A549 (cell line): ENCODE measurements at regions not wholly inside any gene's neighbourhood (a gene's known extent, or its start where the extent isn't known, plus 50 kb on each side); places are given as distances from the start of the nearest gene placed in this dataset.

Experiments
- RFX5 ChIP-seq: fragments of 450-650 bp; IDR thresholded peaks from 2 replicates; pipeline ENCODE4 v1.7.1; 2014; ENCODE audit warnings: antibody characterized with exemption, mild to moderate bottlenecking, moderate library complexity
- TF ChIP-seq, protein P1 (sequence below): fragments of >200 bp; sonication (Bioruptor Twin); formaldehyde crosslinking; IDR thresholded peaks from 3 replicates; pipeline ENCODE4 v1.5.1; 2016

DNA sequence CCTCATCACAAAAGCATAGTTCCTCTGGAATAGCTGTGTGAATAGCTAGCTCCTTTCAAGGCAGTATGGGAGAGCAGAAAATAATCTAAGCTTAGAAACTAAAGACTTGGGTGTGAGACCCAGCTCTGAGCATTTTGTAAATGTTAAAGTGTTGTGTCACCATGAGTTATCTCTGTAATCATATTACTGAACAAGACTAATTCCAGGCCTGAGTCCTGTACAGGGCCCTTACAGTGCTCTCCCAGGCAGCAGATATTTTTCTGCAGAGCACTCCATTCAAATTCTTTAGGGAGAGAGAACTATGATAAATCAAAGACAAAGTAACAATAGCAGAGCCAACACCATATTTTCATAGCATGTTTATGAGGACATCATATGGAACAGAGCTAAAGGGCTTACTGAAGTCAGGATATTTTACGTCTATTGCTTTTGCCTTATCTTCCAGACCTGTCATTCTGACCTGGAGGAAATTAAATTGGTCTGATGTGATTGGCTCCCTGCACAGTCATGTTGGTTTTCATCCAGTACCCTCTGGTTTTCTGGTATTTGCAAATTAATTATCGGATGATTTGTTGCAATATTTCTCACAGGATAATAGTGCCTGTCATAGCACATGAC is 172.6 kb upstream of the PPP2R3A start:
- TF ChIP-seq RFX5, result no peak
- TF ChIP-seq, protein P1, sequence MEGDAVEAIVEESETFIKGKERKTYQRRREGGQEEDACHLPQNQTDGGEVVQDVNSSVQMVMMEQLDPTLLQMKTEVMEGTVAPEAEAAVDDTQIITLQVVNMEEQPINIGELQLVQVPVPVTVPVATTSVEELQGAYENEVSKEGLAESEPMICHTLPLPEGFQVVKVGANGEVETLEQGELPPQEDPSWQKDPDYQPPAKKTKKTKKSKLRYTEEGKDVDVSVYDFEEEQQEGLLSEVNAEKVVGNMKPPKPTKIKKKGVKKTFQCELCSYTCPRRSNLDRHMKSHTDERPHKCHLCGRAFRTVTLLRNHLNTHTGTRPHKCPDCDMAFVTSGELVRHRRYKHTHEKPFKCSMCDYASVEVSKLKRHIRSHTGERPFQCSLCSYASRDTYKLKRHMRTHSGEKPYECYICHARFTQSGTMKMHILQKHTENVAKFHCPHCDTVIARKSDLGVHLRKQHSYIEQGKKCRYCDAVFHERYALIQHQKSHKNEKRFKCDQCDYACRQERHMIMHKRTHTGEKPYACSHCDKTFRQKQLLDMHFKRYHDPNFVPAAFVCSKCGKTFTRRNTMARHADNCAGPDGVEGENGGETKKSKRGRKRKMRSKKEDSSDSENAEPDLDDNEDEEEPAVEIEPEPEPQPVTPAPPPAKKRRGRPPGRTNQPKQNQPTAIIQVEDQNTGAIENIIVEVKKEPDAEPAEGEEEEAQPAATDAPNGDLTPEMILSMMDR, result no peak
